ENCODE measurements at regions not wholly inside any gene's neighbourhood (a gene's known extent, or its start where the extent isn't known, plus 50 kb on each side); places are given as distances from the start of the nearest gene placed in this dataset.

- DNase-seq (ENCODE audit: low read depth, low spot score) (no peak), FAIRE-seq (no peak), ATAC-seq (no peak)
- no peak for TF ChIP-seq STAT1 (conservative IDR thresholded peaks at IDR 0.05)
- TF ChIP-seq SKIL (IDR thresholded peaks at IDR 0.05; ENCODE audit: low read depth, poor library complexity, severe bottlenecking): no peak
- TF ChIP-seq CTCF (IDR thresholded peaks at IDR 0.05 in 2 of 3, conservative IDR thresholded peaks at IDR 0.05 in 1 of 3; ENCODE audit: control insufficient read depth in 2 of 3, extremely low read depth in 1 of 3, insufficient read depth in 1 of 3, low read depth in 3 of 3, low read length in 3 of 3): no peak
- TF ChIP-seq HDAC2 (IDR thresholded peaks at IDR 0.05): no peak
- TF ChIP-seq PBX3 (IDR thresholded peaks at IDR 0.05; ENCODE audit: insufficient replicate concordance, low read depth, low read length): no peak
- no peak for TF ChIP-seq NR2F1 (conservative IDR thresholded peaks at IDR 0.05)
- no peak for TF ChIP-seq ELK1 (IDR thresholded peaks at IDR 0.05; ENCODE audit: low read depth, low read length)
- TF ChIP-seq BCL11A (IDR thresholded peaks at IDR 0.05; ENCODE audit: low read depth, low read length): no peak
- no peak for TF ChIP-seq IKZF2 (IDR thresholded peaks at IDR 0.05)
- Histone ChIP-seq H3K79me2 (ENCODE audit: control insufficient read depth, insufficient read depth, low read length) (no peaks in the 10 kb centered on the region), H3K27me3 (replicated peaks in 1 of 2; ENCODE audit: control insufficient read depth in 2 of 2, insufficient read depth in 2 of 2, low read length in 1 of 2) (no peaks in the 10 kb centered on the region), H3K36me3 (ENCODE audit: control insufficient read depth in 2 of 2, insufficient read depth in 2 of 2, low read length in 1 of 2) (no peaks in the 10 kb centered on the region), H3K9ac (ENCODE audit: control insufficient read depth, insufficient read depth, low read length) (no peak overlapping the region), H3K4me3 (no peak overlapping the region), H3K4me2 (ENCODE audit: control insufficient read depth, insufficient read depth) (no peak overlapping the region), H2AFZ (ENCODE audit: control insufficient read depth, low read depth, low read length) (no peak overlapping the region), H3K4me1 (ENCODE audit: control insufficient read depth, insufficient read depth, low read length) (no peaks in the 10 kb centered on the region), H3K9me3 (replicated peaks; ENCODE audit: control insufficient read depth, insufficient read depth, low read length) (no peaks in the 10 kb centered on the region; the same call in 2 of the 3 replicates), H3K27ac (ENCODE audit: control insufficient read depth, insufficient read depth) (no peak overlapping the region), H4K20me1 (ENCODE audit: control insufficient read depth, insufficient read depth) (no peaks in the 10 kb centered on the region)
- ChIA-PET POLR2A (no interaction called here), RAD21 (ENCODE audit: unreplicated experiment) (no interaction called here), CTCF (no interaction called here), SMC1A (ENCODE audit: uncharacterized antibody, unreplicated experiment) (no interaction called here)
- WGBS (ENCODE audit: insufficient coverage, insufficient replicate concordance, low lambda C conversion rate, missing lambda C conversion rate): 34% methylated on average over 5 of the region's 5 CpGs
- intact Hi-C loops (cut with micrococcal nuclease; ENCODE audit: unreplicated experiment) (no loop called here), in situ Hi-C loops (cut with MboI) (no loop called here)
- no TSS peak for BruUV-seq (replicated peaks)
These were observed 243.4 kb upstream of the PIK3R1 start for GRCh38 chr5:67971971-67972821.
